Colon (tissue), 2 donors: ENCODE measurements at regions not wholly inside any gene's neighbourhood (a gene's known extent, or its start where the extent isn't known, plus 50 kb on each side); places are given as distances from the start of the nearest gene placed in this dataset.

Experiments used
- FAIRE-seq: peaks from 2 replicates; lab custom pipeline; 2012; peaks lifted over from hg19 to GRCh38; lab: Jason Lieb, UNC
- donor health status: control.
- donor health status: control.

DNA sequence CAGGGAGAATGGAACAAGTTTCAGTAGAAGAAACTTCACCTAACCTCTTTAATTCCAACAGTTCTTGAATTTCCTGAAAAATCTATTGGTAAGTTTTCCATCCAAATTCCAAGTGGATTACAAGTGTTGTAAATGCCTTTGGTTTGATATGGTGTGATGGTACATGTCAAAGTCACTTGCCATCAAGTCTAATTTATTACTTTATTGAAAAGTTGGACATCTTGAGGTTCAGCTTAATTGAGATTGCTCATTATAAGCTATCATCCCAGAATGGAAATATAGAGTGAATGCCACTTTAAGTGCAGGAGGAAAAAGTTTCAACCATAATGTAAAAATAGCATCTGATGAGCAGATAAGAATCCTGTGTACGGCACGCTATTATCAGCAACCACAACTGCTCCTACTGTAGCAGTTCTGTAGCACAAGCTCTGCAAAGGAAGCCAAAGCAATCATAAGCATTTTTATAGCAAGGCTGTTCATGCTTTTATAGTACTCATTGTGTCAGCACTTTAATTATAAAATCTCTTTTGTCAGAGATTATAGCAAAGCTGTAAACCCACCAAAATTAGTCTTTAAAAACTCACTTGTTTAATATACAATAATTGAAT is 991.8 kb upstream of the PHF14 start:
- FAIRE-seq: no peak

DNA sequence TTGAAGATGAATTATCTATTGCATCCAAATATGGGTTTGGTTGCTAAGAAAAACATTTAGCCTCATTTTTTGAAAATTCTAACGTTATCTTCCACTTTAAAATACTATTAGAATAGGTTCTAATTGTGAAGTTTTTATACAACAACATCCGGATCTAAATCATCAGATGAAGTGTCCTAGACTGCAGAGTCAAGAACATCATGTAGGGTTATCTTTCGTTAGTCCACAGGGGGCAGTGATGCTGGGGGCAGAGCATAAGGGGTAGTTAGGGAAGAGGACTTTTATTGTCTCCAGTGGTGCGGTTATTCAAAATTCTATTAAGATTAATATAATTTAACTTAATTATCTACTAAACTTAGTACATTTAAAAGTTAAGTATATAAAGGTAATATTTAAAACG is 990.6 kb upstream of the PHF14 start:
- FAIRE-seq: no peak

DNA sequence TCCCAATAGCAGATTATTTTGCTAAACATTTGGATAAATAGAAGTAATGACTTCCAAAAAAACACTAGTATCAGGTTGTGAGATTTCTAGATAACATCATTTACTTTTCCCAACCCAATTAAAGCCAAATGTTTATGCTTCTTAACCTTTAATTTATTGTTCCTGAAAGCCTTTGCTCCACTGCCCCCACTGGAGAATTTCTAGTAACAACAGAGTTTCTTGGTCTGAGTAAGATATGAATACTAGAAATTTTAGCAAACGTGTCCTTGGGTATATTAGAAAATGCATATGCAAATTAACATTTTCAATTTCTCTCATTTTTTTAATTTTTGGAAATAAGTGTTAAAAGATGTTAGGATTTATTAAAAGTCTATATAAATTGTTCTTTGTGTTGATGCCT is 958.0 kb upstream of the PHF14 start:
- no peak for FAIRE-seq

DNA sequence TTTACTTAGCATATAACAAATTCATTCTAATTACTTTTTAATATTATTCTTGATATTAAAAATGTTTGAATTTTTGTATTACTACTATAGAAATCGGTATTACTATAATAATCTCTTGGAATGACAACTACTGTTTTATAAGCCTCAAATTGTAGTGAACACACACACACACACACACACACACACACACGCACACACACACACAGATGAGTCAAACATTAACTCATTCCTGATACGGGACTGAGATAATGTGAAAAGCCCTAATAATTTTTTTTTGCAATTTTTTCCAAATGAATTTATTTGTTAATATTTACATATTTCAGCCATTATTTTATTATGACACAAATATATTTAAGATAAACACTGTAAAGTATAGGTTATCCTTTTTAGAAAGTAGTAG is 951.2 kb upstream of the PHF14 start:
- no peak for FAIRE-seq

DNA sequence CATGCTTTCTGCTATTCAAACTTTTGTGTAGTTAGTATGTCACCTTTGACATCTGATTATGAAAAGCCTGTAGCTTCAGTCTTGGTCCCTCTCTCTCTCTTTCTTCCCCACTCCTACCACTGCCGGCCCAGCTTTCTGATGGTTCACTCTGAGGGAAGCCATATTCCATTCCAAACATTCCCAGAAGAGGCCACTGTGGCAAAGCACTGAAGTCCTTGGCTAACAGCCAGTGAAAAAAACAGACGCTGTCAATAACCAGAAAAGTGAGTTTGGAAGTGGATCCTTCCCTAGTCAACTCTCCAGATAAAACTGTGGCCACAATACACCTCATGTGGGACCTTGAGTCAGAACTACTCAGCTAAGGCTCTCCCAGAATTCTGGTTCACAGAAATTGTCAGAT is 950.7 kb upstream of the PHF14 start:
- FAIRE-seq: no peak

DNA sequence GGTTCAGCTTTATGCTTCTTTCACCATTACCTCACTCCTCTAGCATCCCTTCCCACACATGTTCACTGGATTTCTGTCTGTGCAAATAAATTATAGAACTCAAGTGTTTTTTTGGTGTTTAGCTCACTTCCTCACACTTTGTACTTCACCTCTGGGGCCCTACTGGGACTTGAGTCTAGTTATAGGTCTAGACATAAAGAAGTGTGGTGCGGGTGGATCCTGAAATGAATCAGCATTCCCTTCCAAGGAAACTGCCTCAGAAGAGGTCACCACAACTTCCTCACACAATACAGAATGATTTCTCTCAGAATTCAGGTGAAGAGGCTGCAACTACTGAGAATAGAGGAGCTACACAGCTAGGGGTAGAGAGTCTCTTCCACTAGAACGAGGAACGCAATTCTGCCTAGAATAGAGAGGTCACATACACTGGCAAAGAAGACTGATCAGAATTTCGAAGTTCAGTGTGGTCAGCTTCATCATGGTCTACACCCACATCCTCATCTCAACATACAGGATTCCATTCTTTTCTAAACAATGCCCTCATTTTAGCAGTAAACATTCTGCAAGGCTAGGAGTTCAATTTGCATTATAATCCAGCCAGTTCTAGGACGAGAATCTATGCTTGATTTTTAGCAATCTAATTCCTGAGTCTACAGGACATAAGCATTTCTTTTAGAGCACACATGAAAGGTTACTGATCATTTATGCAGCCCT is 938.7 kb upstream of the PHF14 start:
- FAIRE-seq: no peak

DNA sequence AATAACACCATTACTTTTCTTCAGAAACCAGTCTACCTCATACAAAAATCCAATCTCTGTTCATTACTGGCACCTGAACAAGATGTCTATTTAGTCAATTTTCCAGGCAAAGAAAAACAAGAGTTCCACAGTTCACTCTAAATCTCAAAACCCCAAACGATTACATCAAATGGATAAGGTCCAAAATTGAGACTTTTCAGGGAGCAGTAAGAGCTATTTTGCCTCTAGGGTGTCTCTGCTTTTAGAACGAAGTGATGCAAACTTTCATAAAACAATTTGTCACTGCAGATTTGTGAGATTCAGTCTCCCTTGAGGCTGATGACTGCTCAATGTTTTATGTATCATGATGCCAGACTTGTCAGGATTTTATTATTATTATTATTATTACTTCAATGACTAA is 937.0 kb upstream of the PHF14 start:
- no peak for FAIRE-seq

DNA sequence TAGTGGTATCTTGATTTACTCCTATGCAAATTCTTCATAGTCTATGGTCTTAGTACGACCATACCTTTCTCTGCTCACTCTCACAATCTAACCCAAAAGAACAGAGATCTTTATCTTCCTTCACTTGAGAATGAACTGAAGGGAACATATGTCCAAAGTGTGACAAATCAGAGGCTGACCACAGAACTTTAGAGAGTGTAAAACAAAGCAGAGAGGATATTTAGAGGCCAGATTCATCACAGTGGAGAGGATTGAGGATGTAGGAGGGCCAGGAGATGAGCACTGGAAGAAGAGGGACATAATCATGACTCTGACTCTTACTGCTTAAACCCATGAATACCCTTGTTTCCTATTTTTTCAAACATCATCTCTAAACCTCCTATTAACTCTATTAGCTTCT is 935.3 kb upstream of the PHF14 start:
- no peak for FAIRE-seq

DNA sequence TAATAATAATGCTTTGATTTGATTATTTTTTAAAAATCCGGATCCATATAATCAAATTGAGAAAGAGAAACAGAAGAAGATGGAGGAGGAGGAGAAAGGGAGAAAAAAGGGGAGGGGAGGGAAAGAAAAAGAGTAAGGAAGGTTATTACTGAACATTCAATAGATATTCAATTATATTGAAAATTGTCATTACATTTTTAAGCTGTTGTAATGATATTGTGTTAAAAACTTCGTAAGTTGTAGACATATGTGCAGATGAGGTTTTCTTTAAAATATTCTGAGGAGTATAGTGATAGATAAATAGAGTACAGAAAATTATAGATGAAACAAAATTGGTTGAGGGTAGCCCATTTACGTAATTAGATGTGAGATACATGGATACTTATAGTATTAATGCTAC is 933.0 kb upstream of the PHF14 start:
- no peak for FAIRE-seq

DNA sequence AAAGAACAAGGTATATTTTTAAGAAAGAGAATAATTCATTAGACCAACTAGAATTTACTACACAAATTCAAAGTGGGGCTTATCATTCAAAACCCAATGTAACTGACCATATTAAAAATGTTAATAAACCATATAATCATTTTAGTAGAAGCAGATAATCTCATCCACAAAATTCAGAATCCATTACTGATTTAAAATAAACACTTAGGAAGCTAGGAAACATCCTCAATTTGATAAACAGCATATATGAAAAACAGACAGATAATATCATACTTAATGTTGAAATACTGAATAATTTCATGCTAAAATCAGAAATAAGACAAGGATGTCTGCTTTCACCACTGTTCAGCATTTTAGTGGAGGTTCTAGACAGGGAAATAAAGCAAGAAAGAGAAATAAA is 902.8 kb upstream of the PHF14 start:
- no peak for FAIRE-seq

DNA sequence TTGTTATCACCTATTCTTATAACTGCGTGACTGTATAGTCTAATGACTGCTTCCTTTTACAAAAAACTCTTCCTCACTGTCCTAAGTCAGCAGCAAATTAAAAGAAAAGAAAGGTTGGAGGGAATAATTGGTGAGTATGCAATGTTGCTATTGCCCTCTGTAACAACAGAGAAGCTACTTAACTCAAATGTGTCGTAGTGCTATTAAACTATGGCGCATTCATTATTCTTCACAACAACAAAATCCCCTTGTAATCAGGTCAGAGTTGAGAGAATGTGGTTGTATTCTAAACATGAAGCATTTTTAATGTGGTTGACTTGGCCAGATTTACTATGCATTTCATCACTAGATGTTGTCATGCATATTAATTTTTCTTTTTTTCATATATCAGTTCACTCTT is 897.8 kb upstream of the PHF14 start:
- no peak for FAIRE-seq

DNA sequence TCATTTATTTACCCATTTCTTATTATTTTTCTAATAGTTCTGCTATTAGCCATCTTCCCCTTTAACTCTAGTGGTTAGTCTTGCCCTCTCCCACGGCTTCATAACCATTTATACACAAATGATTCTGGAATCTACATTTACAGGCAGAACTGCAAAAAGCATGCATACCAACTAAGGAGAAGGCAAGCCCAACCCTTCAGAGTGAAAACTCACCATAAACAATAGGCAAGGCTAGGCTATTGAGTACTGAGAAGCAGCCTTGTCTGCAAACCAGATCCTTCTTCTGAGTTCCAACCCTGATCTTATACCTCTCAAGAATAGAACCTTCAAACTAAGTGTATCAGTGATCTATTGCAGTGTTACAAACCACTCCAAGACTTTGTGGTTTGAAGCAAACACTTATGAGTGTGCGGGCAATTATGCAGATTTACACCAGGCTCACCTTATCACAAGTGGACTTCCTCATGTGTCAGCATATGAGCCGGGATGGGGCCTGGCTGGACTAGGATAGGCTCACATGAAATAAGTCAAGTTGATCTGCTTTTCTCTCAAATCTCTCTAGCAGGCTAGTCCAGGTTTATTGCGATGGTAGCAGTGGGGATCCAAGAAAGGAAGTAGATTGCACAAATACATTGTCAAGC is 896.9 kb upstream of the PHF14 start:
- no peak for FAIRE-seq

DNA sequence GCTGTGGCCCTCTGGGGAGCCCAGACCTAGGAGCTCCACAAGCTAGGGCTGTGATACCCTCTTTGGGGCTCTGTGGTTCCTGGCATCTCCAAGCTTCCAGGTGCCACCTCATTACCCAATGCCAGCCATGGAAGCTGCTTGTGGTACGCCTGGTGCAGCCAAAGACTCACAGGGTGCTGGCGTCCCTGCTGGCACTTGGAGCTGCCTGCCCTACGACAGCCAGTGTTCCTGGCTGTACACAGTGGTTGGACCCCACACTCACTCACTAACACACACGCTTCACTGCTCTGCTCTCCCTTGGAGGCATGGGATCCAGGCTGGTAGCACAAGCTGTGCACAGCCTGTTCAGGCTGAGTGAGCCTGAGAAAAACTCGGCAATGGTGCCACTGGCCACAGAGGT is 894.1 kb upstream of the PHF14 start:
- no peak for FAIRE-seq

DNA sequence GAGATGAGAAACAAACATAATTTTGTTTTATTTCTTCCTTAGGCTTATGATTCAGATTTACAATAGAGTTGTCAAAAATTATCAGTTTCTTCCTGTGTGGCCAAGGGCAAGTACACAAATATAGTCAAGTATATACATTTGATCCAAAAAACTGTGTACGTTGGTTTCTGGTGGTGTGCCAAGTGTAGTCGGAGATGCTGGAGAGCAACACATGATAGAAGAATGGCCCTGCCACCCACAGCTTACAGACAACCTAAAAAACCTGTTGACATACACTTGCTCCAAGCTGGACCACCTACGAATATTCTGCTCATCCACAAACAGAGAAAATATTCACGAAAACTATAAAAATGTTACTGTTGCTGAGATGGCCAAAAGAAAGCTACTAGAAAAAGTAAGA is 890.8 kb upstream of the PHF14 start:
- FAIRE-seq: no peak

DNA sequence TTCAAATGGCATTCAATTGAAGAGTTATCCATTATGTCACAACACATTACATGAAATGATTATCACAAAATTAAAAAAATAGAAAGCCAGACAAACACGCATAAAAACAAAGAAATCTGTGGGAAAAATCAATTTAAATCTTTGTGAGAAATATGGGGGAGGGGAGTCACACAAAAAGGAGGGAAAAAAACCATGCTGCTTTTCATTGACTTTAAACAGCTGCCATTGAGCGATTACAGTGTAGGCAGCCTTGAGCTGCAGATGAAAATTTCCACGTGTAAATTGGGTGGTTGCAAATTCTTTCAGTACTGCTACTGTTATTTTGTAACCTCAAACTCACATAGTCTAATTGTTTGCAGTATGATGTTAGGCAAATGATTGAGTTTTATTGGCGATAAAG is 889.9 kb upstream of the PHF14 start:
- no peak for FAIRE-seq

DNA sequence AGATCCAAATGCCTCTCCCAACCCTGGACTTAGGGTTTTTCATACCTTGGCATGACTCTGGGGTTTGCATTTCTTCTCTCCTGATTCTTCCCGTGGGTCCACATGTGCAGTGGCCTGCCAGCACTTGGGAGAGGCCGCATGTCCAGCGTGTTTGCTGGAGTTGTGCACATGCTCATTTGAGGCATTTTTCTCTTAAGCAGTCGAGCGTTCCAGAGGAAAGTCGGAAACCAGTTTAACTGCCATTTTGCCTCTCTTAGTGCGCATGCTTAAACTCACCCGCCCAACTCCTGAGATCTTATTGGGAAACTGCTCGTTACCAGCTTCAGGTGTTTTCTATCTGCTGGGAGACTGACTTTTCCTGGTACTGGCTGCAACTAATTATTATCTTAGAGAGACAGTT is 888.4 kb upstream of the PHF14 start:
- no peak for FAIRE-seq

DNA sequence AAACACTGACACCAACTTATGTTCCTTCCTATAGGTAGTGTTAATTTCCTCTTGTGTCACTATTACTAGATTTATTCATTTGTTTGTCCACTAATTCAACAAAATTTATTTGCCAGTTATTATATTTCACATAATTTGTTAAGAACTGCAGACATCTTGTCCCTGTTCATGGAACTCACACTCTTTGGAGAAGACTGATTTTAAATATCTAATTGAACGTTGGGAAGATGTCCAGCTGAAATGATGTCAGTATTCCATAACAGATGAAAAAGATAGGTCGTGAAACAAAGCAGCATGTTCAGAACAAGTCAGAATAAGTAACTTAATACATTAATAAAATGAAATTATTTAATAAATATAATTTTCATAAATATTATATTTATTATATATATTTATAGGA is 873.1 kb upstream of the PHF14 start:
- FAIRE-seq: no peak

DNA sequence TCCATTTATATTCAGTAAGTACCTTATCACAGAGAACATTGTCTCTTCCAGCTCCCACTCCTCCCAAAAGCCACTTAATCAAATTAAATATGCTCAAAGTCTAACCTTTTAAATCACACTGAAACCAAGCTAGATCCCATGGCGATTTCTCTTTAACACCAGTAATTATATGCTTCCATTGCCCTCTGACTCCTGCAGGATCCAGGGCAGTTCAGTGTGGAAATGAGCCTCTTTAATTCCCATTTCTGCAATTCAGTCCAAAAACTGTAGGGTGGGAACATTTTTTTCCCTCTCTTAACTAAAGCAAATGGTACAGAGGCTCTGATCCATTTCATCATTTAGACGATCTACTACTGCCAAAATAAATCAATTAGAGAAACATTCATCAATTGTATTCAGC is 872.3 kb upstream of the PHF14 start:
- FAIRE-seq: no peak

DNA sequence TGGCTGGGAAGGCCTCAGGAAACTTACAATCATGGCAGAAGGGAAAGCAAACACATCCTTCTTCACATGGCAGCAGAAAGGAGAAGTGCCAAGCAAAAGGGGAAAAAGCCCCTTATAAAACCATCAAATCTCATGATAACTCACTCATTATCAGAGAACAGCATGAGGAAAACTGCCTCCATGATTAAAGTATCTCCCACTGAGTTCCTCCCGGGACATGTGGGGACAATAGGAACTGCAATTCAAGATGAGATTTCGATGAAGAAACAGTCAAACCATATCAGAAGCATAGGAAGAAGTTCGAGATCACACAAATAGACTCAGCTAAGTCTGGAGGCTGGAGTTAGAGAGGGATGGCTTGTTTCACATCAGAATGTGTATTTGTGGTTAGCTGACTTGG is 869.4 kb upstream of the PHF14 start:
- no peak for FAIRE-seq

DNA sequence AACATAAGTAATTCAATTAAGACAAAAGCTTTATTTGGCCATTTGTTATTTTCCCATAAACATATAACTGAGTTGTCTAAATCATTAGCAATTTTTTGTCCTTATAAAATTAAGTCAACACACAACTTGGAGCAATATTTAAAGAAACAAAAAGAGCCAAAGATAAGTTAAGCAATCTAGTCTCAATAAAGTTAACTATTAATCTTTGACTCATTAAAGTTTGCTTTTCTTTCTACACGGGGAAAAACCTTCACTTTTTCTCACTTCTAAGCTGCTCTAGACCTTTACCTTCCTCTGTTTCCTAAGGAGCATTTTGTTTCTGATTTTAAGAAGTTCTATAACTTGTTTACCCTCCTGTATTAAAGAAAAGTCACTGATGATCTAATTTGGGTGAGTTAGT is 867.1 kb upstream of the PHF14 start:
- FAIRE-seq: no peak

DNA sequence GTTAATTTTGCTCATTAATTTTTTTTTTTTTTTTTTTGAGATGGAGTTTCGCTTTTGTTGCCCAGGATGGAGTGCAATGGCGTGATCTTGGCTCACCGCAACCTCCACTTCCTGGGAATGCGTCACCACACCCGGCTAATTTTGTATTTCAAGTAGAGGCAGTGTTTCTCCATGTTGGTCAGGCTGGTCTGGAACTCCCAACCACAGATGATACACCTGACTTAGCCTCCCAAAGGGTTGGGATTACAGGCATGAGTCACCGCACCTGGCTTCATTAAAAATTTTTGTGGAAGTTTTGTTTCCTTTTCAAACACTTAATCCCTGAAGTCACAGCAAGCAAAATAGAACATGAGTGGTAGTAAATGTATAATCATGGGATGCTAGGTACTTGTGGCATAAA is 857.2 kb upstream of the PHF14 start:
- FAIRE-seq: no peak

DNA sequence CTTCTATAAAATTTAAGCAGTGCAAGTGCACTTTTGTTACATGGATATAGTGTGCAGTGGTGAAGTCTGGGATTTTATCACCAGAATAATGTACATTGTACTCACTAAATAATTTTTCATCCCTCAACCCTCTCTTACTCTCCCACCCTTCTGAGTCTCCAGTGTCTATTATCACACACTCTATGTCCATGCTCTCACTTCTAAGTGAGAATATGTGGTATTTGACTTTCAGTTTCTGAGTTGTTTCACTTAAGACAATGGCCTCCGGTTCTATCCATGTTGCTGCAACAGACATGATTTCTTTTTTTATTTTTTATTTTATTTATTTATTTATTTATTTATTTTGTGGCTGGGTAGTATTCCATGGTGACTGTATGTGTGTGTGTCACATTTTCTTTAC is 855.9 kb upstream of the PHF14 start:
- FAIRE-seq: no peak

DNA sequence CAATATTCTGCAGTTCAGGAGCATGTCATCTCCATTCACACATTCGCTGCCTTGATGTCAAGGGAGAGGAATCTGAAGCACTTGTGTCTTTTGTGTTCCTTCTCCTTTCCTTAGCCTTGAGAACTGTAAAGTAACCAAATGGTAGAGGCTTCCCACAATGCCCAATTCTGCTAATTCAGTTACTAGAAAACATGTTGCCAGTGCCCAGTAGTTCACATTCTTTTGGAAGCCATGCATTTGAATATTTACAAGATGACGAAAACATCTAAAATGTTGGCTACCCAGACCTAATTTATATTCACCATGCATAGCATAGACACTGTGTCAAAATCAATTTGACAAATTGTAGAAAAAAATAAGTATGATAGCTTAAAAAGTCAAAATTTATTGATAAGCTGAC is 852.7 kb upstream of the PHF14 start:
- no peak for FAIRE-seq

DNA sequence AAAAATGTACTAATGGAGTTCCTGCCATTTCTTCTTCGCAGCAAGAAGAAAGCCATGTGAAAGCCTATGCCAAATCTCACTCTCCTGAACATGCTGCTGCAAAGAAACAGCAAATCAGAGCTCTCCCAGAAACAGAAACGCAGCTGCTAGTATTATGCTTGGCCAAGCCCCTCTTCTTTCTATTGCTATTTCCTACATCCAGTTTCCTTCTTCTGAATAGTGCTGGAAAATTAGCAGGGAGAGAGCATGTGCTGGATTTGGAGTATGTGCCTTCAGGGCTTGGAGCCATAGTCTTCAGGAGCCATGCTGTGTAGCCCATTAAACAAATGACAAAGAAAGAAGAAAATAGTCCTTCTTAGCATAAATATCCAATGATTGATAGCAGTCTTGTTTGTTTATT is 852.0 kb upstream of the PHF14 start:
- FAIRE-seq: no peak
